Kidney epithelial cell (primary cell): ENCODE measurements at regions not wholly inside any gene's neighbourhood (a gene's known extent, or its start where the extent isn't known, plus 50 kb on each side); places are given as distances from the start of the nearest gene placed in this dataset.

Source experiments
- DNase-seq: peaks from one replicate; pipeline ENCODE4 v3.0.0-alpha.2; 2010; ENCODE audit warnings: low read depth
- H3K27me3 ChIP-seq: 2 replicates; pipeline ENCODE4 v1.6.0; 2011; ENCODE audit warnings: low read length; ENCODE audit not compliant: control insufficient read depth, insufficient read depth
- H3K36me3 ChIP-seq: 2 replicates; pipeline ENCODE4 v1.5.1; 2011; ENCODE audit warnings: low read length; ENCODE audit not compliant: control insufficient read depth, insufficient read depth
- H3K4me3 ChIP-seq: 2 replicates; pipeline ENCODE4 v1.5.1; 2011; ENCODE audit warnings: low read depth, mild to moderate bottlenecking, control low read depth, low read length
- TF ChIP-seq, protein P1 (sequence below): IDR thresholded peaks from 2 replicates; pipeline ENCODE4 v1.5.1; 2011; ENCODE audit warnings: mild to moderate bottlenecking, moderate library complexity, low read length, control low read depth, inconsistent platforms; ENCODE audit not compliant: insufficient read depth, poor library complexity, severe bottlenecking

DNA sequence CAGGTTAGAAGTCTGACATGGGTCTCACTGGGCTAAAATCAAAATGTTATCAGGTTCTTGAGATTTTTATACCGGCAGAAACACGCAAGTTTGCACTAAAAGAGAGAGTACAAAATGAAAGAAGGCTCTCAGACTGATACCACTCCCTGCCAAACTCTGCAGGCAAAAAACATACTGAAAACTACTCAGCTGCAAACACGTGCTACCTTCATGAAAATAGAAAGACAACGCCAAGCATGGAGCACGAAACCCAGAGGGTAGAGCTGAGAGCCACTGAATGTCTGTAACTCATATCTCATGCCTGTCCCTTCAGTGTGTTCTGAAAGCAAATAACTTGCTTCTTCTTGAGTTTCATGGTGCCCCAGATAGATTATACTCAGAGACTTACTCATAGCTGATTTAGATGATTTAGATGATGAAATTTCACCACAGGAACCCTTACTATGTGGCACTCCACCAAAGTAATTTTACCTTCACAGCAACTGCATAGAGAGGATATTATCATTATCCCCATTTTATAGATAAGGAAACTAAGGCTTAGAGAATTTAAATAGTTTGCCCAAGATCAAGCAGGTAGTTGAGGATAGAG, 313.0 kb upstream of the SLC39A10 start:
- no peak for DNase-seq
- no peaks in the 10 kb centered on the region for H3K36me3 ChIP-seq

DNA sequence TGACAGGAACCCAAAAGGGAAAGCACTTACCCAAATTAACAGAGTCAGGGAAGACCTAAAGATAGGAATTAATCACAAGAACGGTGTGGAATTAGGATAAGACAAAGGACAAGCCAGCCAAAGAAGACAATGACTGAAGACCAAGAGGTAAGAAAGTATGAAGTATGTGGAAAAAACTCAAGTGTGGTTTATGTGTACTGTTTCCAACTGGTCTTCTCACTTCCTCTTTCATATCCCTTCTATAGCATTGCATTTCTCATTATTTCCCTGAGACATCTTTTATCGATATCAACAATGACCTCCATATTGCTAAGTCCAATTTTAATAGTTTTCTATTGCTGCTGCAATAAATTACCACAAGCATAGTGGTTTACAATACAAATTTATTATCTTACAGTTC, 313.5 kb upstream of the SLC39A10 start:
- no peak overlapping the region for H3K4me3 ChIP-seq
- no peak for DNase-seq
- H3K27me3 ChIP-seq: no peaks in the 10 kb centered on the region
- TF ChIP-seq, protein P1, sequence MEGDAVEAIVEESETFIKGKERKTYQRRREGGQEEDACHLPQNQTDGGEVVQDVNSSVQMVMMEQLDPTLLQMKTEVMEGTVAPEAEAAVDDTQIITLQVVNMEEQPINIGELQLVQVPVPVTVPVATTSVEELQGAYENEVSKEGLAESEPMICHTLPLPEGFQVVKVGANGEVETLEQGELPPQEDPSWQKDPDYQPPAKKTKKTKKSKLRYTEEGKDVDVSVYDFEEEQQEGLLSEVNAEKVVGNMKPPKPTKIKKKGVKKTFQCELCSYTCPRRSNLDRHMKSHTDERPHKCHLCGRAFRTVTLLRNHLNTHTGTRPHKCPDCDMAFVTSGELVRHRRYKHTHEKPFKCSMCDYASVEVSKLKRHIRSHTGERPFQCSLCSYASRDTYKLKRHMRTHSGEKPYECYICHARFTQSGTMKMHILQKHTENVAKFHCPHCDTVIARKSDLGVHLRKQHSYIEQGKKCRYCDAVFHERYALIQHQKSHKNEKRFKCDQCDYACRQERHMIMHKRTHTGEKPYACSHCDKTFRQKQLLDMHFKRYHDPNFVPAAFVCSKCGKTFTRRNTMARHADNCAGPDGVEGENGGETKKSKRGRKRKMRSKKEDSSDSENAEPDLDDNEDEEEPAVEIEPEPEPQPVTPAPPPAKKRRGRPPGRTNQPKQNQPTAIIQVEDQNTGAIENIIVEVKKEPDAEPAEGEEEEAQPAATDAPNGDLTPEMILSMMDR: no peak
- H3K36me3 ChIP-seq: no peaks in the 10 kb centered on the region

More for the DNA sequence above, 313.0 kb upstream of the SLC39A10 start:
- Histone ChIP-seq H3K27me3 (no peaks in the 10 kb centered on the region), H3K4me3 (no peak overlapping the region)
- TF ChIP-seq, protein P1: no peak

DNA sequence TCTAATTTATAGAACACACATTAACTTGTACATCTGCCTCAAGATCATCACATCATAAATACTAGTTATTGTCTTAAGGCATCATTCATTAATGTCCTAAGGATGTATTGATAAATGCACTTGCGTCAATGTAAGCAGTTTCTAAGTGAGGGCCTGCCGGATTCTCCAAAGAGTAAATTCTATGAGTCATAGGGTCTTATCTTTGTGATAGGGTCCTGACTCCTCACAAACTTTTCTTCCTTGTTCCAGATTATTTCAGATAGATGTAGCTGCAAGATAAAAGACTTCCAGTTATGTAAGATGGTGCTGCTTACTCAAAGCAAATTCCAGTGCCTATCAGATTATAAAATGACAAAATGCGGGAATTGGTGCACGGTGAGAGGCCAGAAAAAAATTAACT, 315.0 kb upstream of the SLC39A10 start:
- Histone ChIP-seq H3K27me3 (no peaks in the 10 kb centered on the region), H3K36me3 (no peaks in the 10 kb centered on the region), H3K4me3 (no peak overlapping the region)
- DNase-seq: no peak
- TF ChIP-seq, protein P1: no peak

DNA sequence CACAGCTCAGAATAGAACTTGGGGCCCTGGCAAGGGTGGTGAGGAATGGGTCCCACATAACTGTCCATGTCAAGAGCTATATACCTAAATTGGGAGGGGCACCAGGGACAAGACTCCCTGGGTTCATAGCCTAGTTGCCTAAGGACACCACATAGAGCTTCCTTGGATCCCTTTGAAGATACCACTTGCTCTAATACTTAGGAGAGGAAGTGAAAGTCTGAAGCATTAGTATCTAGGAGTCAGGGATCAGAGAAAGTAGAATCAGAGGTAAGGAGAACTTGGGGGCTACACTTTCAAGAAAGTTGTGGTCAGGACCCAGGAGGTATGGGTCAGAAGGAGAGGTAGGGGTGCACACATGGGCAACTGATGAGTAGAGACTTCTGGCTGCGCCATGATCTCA, 318.2 kb upstream of the SLC39A10 start:
- DNase-seq: no peak
- Histone ChIP-seq H3K27me3 (no peaks in the 10 kb centered on the region), H3K36me3 (no peaks in the 10 kb centered on the region), H3K4me3 (no peak overlapping the region)
- TF ChIP-seq, protein P1: no peak

DNA sequence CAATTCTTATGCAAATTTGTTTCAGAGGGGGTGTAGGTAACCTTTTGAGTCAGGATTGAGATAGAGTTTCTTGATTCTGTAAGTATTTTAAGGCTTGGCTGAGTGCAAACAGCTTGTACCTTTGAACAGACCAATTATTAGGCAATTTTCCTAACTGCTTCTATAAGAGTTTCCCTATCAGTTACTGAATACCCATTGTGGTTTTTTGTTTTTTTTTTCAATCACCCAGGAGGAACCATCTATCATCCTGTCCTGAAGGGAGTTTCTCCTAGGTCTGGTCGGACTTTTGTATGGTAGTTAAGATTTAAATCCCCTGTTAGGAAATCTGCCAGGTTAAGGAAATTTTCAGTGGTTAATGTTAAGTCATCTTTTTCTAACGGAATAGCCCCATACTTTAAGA, 319.4 kb upstream of the SLC39A10 start:
- Histone ChIP-seq H3K36me3 (no peaks in the 10 kb centered on the region), H3K4me3 (no peak overlapping the region), H3K27me3 (no peaks in the 10 kb centered on the region)
- TF ChIP-seq, protein P1: no peak
- no peak for DNase-seq

DNA sequence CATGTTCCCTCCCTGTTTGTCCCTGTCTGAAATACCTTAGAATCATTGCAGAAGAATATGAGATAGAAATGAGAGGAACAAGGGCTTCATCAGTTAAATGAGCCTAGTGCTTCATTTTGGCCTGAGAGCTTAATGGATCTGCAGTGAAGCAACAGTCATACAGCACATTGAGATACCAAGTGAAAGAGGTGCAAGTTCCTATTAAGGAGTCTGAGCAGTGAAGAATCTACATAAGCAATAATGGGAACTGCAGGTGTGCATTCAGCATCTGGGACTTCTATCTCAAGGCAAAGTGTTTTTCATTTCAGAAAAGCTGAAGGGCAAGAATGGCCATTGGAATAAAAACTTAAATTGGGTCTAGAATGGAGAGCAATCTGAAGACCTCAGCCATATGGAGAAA, 323.2 kb upstream of the SLC39A10 start:
- H3K27me3 ChIP-seq: no peaks in the 10 kb centered on the region
- DNase-seq: no peak
- H3K36me3 ChIP-seq: no peaks in the 10 kb centered on the region
- no peak overlapping the region for H3K4me3 ChIP-seq
- TF ChIP-seq, protein P1: no peak
